Heart right ventricle (tissue), 16 donors: ENCODE measurements at regions not wholly inside any gene's neighbourhood (a gene's known extent, or its start where the extent isn't known, plus 50 kb on each side); places are given as distances from the start of the nearest gene placed in this dataset.

Experiments used
- ATAC-seq, 8 donors: fragments of 200-7000 bp; cut with Tn5 transposase; one replicate each; pipeline ENCODE4 v1.9.1; 2020; ENCODE audit warnings: mild to moderate bottlenecking in 8 of 8, moderate library complexity in 8 of 8, moderate number of reproducible peaks in 1 of 8
- DNase-seq, 2 donors: peaks; one replicate each; pipeline ENCODE4 v3.0.0-alpha.2; 2020
- H3K27ac ChIP-seq, 10 donors: fragments of 200-600 bp; sonication (generic) in 2 of 10; one replicate each; pipeline versions ENCODE4 v1.5.0 to v1.8.0; 2020 to 2022; ENCODE audit warnings: mild to moderate bottlenecking in 3 of 10
- H3K27me3 ChIP-seq, 7 donors: fragments of 200-600 bp; one replicate each; pipeline ENCODE4 v1.8.0; 2021 to 2022; ENCODE audit warnings: mild to moderate bottlenecking in 2 of 7
- H3K36me3 ChIP-seq, 9 donors: fragments of 200-600 bp; sonication (generic) in 1 of 9; one replicate each; pipeline versions ENCODE4 v1.5.0 to v1.8.0; 2020 to 2022; ENCODE audit warnings: mild to moderate bottlenecking in 2 of 9
- H3K4me1 ChIP-seq, 9 donors: fragments of 200-600 bp; sonication (generic) in 1 of 9; one replicate each; pipeline versions ENCODE4 v1.5.0 to v1.8.0; 2020 to 2022; ENCODE audit warnings: mild to moderate bottlenecking in 4 of 9
- H3K4me3 ChIP-seq, 10 donors: fragments of 200-600 bp; sonication (generic) in 2 of 10; one replicate each; pipeline versions ENCODE4 v1.5.0 to v1.8.0; 2020 to 2022; ENCODE audit warnings: mild to moderate bottlenecking in 7 of 10, moderate library complexity in 2 of 10
- H3K9me3 ChIP-seq, 11 donors: fragments of 200-600 bp in 10 of 11; sonication (generic) in 2 of 11; one replicate each; pipeline versions ENCODE4 v1.5.0 to v1.8.0; 2013 to 2022; ENCODE audit warnings: mild to moderate bottlenecking in 2 of 11, control low read depth in 1 of 11, moderate library complexity in 1 of 11
- CTCF ChIP-seq, 9 donors: fragments of 200-600 bp; sonication (generic) in 2 of 9; IDR thresholded peaks; one replicate each; pipeline versions ENCODE4 v1.5.0 to v1.8.0; 2021 to 2022; ENCODE audit warnings: antibody characterized with exemption in 9 of 9, mild to moderate bottlenecking in 5 of 9, moderate library complexity in 1 of 9
- WGBS, 2 donors: extraction: QIAGEN DNeasy Blood & Tissue Kit; methylation state at CpG; one replicate each; pipeline ENCODE4 v1.1.7; 2013; ENCODE audit warnings: inconsistent platforms in 1 of 2; 5-methylcytosine and 5-hydroxymethylcytosine counted together
- intact Hi-C, 10 donors: fragments of 100-400 bp; cut with DNase I; formaldehyde crosslinking; loops; one replicate each; pipeline versions ENCODE4 v1.11.1 to v1.14.2; 2022
- donor health status: Arrhythmogenic right ventricular cardiomyopathy.
- donor health status: ischemic (EF 13 %, LVEDD 7.1; RV severe dilation, severe dysfunction).
- donor health status: healthy with polysubstance abuse.
- donor health status: DM: no; HTN: yes; CAD: no.
- donor health status: DM: no; HTN: no; CAD: no.
- donor health status: ischemic (EF 25% LVEDD 6.9; RV normal size, moderate dysfunction).
- donor health status: ischemic (EF 25% LVEDD 5.7; RV mildly dilated, moderate dysfunction).
- donor health status: healthy.
- donor health status: DM: yes; HTN: yes; CAD: no.
- donor health status: Ischemic cardiomyopathy.
- donor health status: ischemic (EF 35%, LVEDD 5.7; RV mildly dilated, moderate dysfunction).
- donor health status: nonischemic (EF 11% LVEDD 7.7; RV severe dilation, severe dysfunction).
- donor health status: DM: yes; HTN: yes; CAD: no.
- donor health status: PGD.
- donor health status: ischemic (EF 29% LVEDD 5.4; RV normal size, mild dysfunction).
- donor health status: nonischemic (EF 23%, LVEDD 6.1; RV moderate dilation, normal function).

GRCh38 chr18:41501848-41502247, 453.2 kb upstream of the PIK3C3 start:
- Histone ChIP-seq H3K27me3 (no peaks in the 10 kb centered on the region), H3K27ac (no peak overlapping the region), H3K36me3 (no peaks in the 10 kb centered on the region), H3K4me1 (no peaks in the 10 kb centered on the region), H3K9me3 (no peaks in the 10 kb centered on the region), H3K4me3 (no peak overlapping the region)
- DNase-seq (no peak), ATAC-seq (no peak)
- intact Hi-C loops: no loop called here
- 96 to 97% methylated on average over 3 of the region's 3 CpGs for WGBS, 2 donors
- no peak for TF ChIP-seq CTCF (IDR thresholded peaks at IDR 0.05)

- Histone ChIP-seq H3K9me3 (no peaks in the 10 kb centered on the region), H3K4me1 (no peaks in the 10 kb centered on the region), H3K36me3 (no peaks in the 10 kb centered on the region), H3K4me3 (no peak overlapping the region), H3K27me3 (no peaks in the 10 kb centered on the region), H3K27ac (no peak overlapping the region)
- intact Hi-C loops: no loop called here
- DNase-seq: no peak
- TF ChIP-seq CTCF (IDR thresholded peaks at IDR 0.05): no peak
- ATAC-seq: no peak
- WGBS, 2 donors: 91 to 96% methylated on average over 1 of the region's 1 CpG
Observed at GRCh38 chr18:41499345-41499744, 455.7 kb upstream of the PIK3C3 start.

DNA sequence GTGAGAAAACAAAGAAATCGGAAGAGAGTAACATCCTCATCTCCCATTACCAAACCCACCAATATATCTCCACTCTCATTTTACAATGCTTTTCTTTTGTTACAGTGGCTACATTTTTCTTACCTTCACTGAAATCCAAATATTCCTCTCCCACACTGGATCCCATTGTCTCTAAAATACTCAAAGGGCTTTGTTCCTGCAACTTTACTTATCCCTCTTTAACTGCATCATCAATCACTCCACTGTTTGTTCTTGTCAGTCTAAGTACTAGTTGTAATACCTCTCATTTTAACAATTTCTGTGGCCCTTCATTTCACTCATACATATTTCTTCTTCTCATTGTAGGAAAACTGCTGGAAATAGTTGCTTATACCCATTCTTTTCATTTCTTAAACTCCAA, 464.2 kb upstream of the PIK3C3 start:
- Histone ChIP-seq H3K27me3 (no peaks in the 10 kb centered on the region), H3K36me3 (no peaks in the 10 kb centered on the region), H3K4me3 (no peak overlapping the region), H3K27ac (no peak overlapping the region), H3K4me1 (no peaks in the 10 kb centered on the region), H3K9me3 (peaks cover 0 to 6% (median 0%) of the 10 kb centered on the region in 11 donors)
- no peak for DNase-seq
- no peak for TF ChIP-seq CTCF (IDR thresholded peaks at IDR 0.05)
- 88 to 95% methylated on average over 1 of the region's 1 CpG for WGBS, 2 donors
- no peak for ATAC-seq
- intact Hi-C loops: no loop called here

DNA sequence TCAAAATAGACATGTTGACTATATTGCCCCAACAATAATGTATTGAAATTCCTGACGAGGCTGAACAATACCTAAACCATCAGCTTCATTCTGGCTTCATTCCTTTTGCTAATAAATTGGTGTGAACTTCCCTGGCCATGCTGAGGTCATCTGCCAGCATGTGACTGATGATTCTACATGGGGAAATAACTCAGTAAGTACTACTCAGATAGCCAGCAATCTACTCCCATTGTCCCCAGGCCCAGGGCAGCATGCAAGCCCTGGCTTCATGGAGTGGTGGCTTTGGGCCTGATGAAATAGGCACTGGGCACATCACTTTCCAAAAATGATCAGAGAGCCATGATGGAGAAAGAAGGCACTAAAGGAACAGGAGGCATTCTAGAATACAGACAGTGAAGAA, 468.5 kb upstream of the PIK3C3 start:
- Histone ChIP-seq H3K36me3 (no peaks in the 10 kb centered on the region), H3K9me3 (peaks cover 0 to 12% (median 0%) of the 10 kb centered on the region in 11 donors), H3K4me3 (no peak overlapping the region), H3K27me3 (no peaks in the 10 kb centered on the region), H3K4me1 (no peaks in the 10 kb centered on the region), H3K27ac (no peak overlapping the region)
- no peak for TF ChIP-seq CTCF (IDR thresholded peaks at IDR 0.05)
- DNase-seq: no peak
- WGBS, 2 donors: 57 to 60% methylated on average over 1 of the region's 1 CpG
- no peak for ATAC-seq
- intact Hi-C loops: no loop called here

GRCh38 chr18:41484069-41484468, 471.0 kb upstream of the PIK3C3 start:
- Histone ChIP-seq H3K4me1 (no peaks in the 10 kb centered on the region), H3K27ac (no peak overlapping the region), H3K36me3 (no peaks in the 10 kb centered on the region), H3K27me3 (no peaks in the 10 kb centered on the region), H3K9me3 (peaks cover 0 to 12% (median 0%) of the 10 kb centered on the region in 11 donors), H3K4me3 (no peak overlapping the region)
- TF ChIP-seq CTCF (IDR thresholded peaks at IDR 0.05): no peak
- intact Hi-C loops: no loop called here
- ATAC-seq (no peak), DNase-seq (no peak)
- 92 to 95% methylated on average over 1 of the region's 1 CpG for WGBS, 2 donors
